Liver (tissue), 3 donors: ENCODE measurements at regions not wholly inside any gene's neighbourhood (a gene's known extent, or its start where the extent isn't known, plus 50 kb on each side); places are given as distances from the start of the nearest gene placed in this dataset.

Experiments used
- CTCF ChIP-seq: fragments of 150-350 bp; IDR thresholded peaks from 2 replicates; pipeline ENCODE4 v1.5.1; 2017; ENCODE audit warnings: improper control_type of control experiment, low read depth, low read length; ENCODE audit not compliant: missing input control
- EGR1 ChIP-seq, 2 donors: IDR thresholded peaks; 2 replicates each; pipeline ENCODE4 v1.6.1; 2016 to 2018; ENCODE audit warnings: antibody characterized with exemption in 2 of 2, low read depth in 2 of 2
- FOXA1 ChIP-seq: IDR thresholded peaks from 2 replicates; pipeline ENCODE4 v1.6.1; 2016; ENCODE audit warnings: antibody characterized with exemption
- GABPA ChIP-seq, 2 donors: IDR thresholded peaks in 1 of 2; conservative IDR thresholded peaks in 1 of 2; 2 replicates each; pipeline ENCODE4 v1.6.1; 2016; ENCODE audit warnings: antibody characterized with exemption in 2 of 2, mild to moderate bottlenecking in 1 of 2, moderate library complexity in 1 of 2
- HNF4A ChIP-seq, 2 donors: conservative IDR thresholded peaks; 2 replicates each; pipeline ENCODE4 v1.6.1; 2016; ENCODE audit warnings: antibody characterized with exemption in 2 of 2, mild to moderate bottlenecking in 2 of 2
- JUND ChIP-seq, 2 donors: IDR thresholded peaks; 2 replicates each; pipeline ENCODE4 v1.6.1; 2016; ENCODE audit warnings: antibody characterized with exemption in 2 of 2
- MAX ChIP-seq: IDR thresholded peaks from 2 replicates; pipeline ENCODE4 v1.6.1; 2016; ENCODE audit warnings: antibody characterized with exemption
- RAD21 ChIP-seq, 2 donors: IDR thresholded peaks; 2 replicates each; pipeline ENCODE4 v1.6.1; 2016; ENCODE audit warnings: antibody characterized with exemption in 2 of 2, mild to moderate bottlenecking in 2 of 2
- REST ChIP-seq: IDR thresholded peaks from 2 replicates; pipeline ENCODE4 v1.6.1; 2016; ENCODE audit warnings: antibody characterized with exemption, mild to moderate bottlenecking
- RXRA ChIP-seq, 2 donors: IDR thresholded peaks; 2 replicates each; pipeline ENCODE4 v1.6.1; 2017 to 2018; ENCODE audit warnings: antibody characterized with exemption in 2 of 2, mild to moderate bottlenecking in 1 of 2
- SP1 ChIP-seq: IDR thresholded peaks from 2 replicates; pipeline ENCODE4 v1.6.1; 2018; ENCODE audit warnings: antibody characterized with exemption, mild to moderate bottlenecking
- TAF1 ChIP-seq: conservative IDR thresholded peaks from 2 replicates; pipeline ENCODE4 v1.6.1; 2016; ENCODE audit warnings: antibody characterized with exemption, mild to moderate bottlenecking
- YY1 ChIP-seq: IDR thresholded peaks from 2 replicates; pipeline ENCODE4 v1.6.1; 2016; ENCODE audit warnings: antibody characterized with exemption, mild to moderate bottlenecking
- ZBTB33 ChIP-seq: IDR thresholded peaks from 2 replicates; pipeline ENCODE4 v1.6.1; 2016; ENCODE audit warnings: antibody characterized with exemption
- donor health status: healthy.
- donor health status: healthy.

- TF ChIP-seq RAD21 (IDR thresholded peaks at IDR 0.05) (no peak), CTCF (no peak), SP1 (no peak), TAF1 (no peak), MAX (no peak), EGR1 (IDR thresholded peaks at IDR 0.05; ENCODE audit: low read depth in 2 of 2) (no peak), YY1 (no peak), RXRA (IDR thresholded peaks at IDR 0.05) (no peak), GABPA (IDR thresholded peaks at IDR 0.05 in 1 of 2, conservative IDR thresholded peaks at IDR 0.05 in 1 of 2) (no peak), ZBTB33 (no peak), FOXA1 (no peak), HNF4A (conservative IDR thresholded peaks at IDR 0.05) (no peak), REST (no peak), JUND (IDR thresholded peaks at IDR 0.05) (no peak)
Observed at GRCh38 chr4:184315675-184316359, 98.1 kb upstream of the ENPP6 start.
